ENCODE measurements at regions not wholly inside any gene's neighbourhood (a gene's known extent, or its start where the extent isn't known, plus 50 kb on each side); places are given as distances from the start of the nearest gene placed in this dataset.
"Not testable (repeated sequence)": the region's sequence is repeated elsewhere in the genome, so short reads cannot be mapped to it uniquely, and the experiment has no call there.

- TF ChIP-seq CTCF (IDR thresholded peaks at IDR 0.05); EZH2 (IDR thresholded peaks at IDR 0.05; ENCODE audit: borderline replicate concordance, insufficient read depth, low read depth, low read length, poor library complexity, severe bottlenecking): not testable (repeated sequence)
Observed at GRCh38 chr22:15777150-15777549, 87.3 kb downstream of the POTEH start.

All from B cell (primary cell).